WTC11 (cell line): ENCODE measurements at regions not wholly inside any gene's neighbourhood (a gene's known extent, or its start where the extent isn't known, plus 50 kb on each side); places are given as distances from the start of the nearest gene placed in this dataset.

ENCODE experiments used
- ATAC-seq: fragments of 200-7000 bp; cut with Tn5 transposase; 2 replicates; pipeline ENCODE4 v1.10.0; 2021; ENCODE audit warnings: mild to moderate bottlenecking, moderate library complexity
- CTCF ChIA-PET: fragments of 300-600 bp; sonication (Branson Sonifier 250); formaldehyde crosslinking; loops from one replicate; lab custom pipeline; 2021; ENCODE audit warnings: antibody characterized with exemption; lab: Charles Lee
- POLR2A ChIA-PET: fragments of 350-600 bp; sonication (Branson Sonifier 250); formaldehyde crosslinking; loops from one replicate; lab custom pipeline; 2021; ENCODE audit warnings: antibody characterized with exemption; lab: Charles Lee
- DNase-seq: peaks from one replicate; pipeline ENCODE4 v3.0.0; 2021; ENCODE audit warnings: low spot score
- H3K27ac Mint-ChIP-seq: 2 replicates; pipeline ENCODE4 v1.8.0; 2021; ENCODE audit warnings: mixed read lengths
- H3K27me3 Mint-ChIP-seq: 2 replicates; pipeline ENCODE4 v1.8.0; 2021; ENCODE audit warnings: low read depth, mild to moderate bottlenecking, moderate library complexity, mixed read lengths
- H3K36me3 Mint-ChIP-seq: 2 replicates; pipeline ENCODE4 v1.8.0; 2021; ENCODE audit warnings: mixed read lengths
- H3K4me1 Mint-ChIP-seq: 2 replicates; pipeline ENCODE4 v1.8.0; 2022; ENCODE audit warnings: mixed read lengths
- H3K4me3 Mint-ChIP-seq: 2 replicates; pipeline ENCODE4 v1.8.0; 2021; ENCODE audit warnings: mild to moderate bottlenecking, moderate library complexity, mixed read lengths
- H3K9me3 Mint-ChIP-seq: 2 replicates; pipeline ENCODE4 v1.8.0; 2021; ENCODE audit warnings: mixed read lengths
- FOXP1 ChIP-seq: sonication (generic); formaldehyde crosslinking; IDR thresholded peaks from 2 replicates; pipeline ENCODE4 v1.8.0; 2022; ENCODE audit warnings: missing genetic modification reagents, mild to moderate bottlenecking, moderate library complexity, borderline replicate concordance
- KAT7 ChIP-seq: sonication (generic); formaldehyde crosslinking; IDR thresholded peaks from 2 replicates; pipeline ENCODE4 v1.8.1; 2023; ENCODE audit warnings: missing genetic modification reagents, mild to moderate bottlenecking, borderline replicate concordance
- MYBL2 ChIP-seq: sonication (generic); formaldehyde crosslinking; IDR thresholded peaks from 2 replicates; pipeline ENCODE4 v1.8.1; 2023; ENCODE audit warnings: mild to moderate bottlenecking, moderate library complexity, missing genetic modification reagents
- NFYB ChIP-seq: sonication (generic); formaldehyde crosslinking; conservative IDR thresholded peaks from 2 replicates; pipeline ENCODE4 v1.8.0; 2022; ENCODE audit warnings: low read depth, missing genetic modification reagents
- NR3C1 ChIP-seq: sonication (generic); formaldehyde crosslinking; conservative IDR thresholded peaks from 2 replicates; pipeline ENCODE4 v1.8.1; 2023; ENCODE audit warnings: low read depth, mild to moderate bottlenecking, missing genetic modification reagents
- RELA ChIP-seq: sonication (generic); formaldehyde crosslinking; IDR thresholded peaks from 2 replicates; pipeline ENCODE4 v1.8.1; 2022; ENCODE audit warnings: missing genetic modification reagents, mild to moderate bottlenecking, borderline replicate concordance
- SMAD3 ChIP-seq: sonication (generic); formaldehyde crosslinking; IDR thresholded peaks from 2 replicates; pipeline ENCODE4 v1.8.0; 2022; ENCODE audit warnings: missing genetic modification reagents, mild to moderate bottlenecking, borderline replicate concordance
- SOX15 ChIP-seq: fragments of 250-450 bp; sonication (Bioruptor Pico); IDR thresholded peaks from 2 replicates; pipeline ENCODE4 v1.9.0; 2021; ENCODE audit warnings: mild to moderate bottlenecking
- TEAD4 ChIP-seq: sonication (generic); formaldehyde crosslinking; IDR thresholded peaks from 2 replicates; pipeline ENCODE4 v1.8.0; 2022; ENCODE audit warnings: mild to moderate bottlenecking, missing genetic modification reagents
- ZNF219 ChIP-seq: sonication (generic); formaldehyde crosslinking; IDR thresholded peaks from 2 replicates; pipeline ENCODE4 v1.8.0; 2023; ENCODE audit warnings: missing genetic modification reagents, mild to moderate bottlenecking, borderline replicate concordance
- ZNF317 ChIP-seq: sonication (generic); formaldehyde crosslinking; IDR thresholded peaks from 2 replicates; pipeline ENCODE4 v1.8.1; 2023; ENCODE audit warnings: low read depth, mild to moderate bottlenecking, moderate library complexity, missing genetic modification reagents, borderline replicate concordance
- ZNF396 ChIP-seq: fragments of 250-450 bp; sonication (Bioruptor Pico); IDR thresholded peaks from 2 replicates; pipeline ENCODE4 v1.8.0; 2021; ENCODE audit warnings: mild to moderate bottlenecking, moderate library complexity, borderline replicate concordance
- ZNF416 ChIP-seq: fragments of 250-450 bp; sonication (Bioruptor Pico); IDR thresholded peaks from 2 replicates; pipeline ENCODE4 v1.9.0; 2021; ENCODE audit warnings: mild to moderate bottlenecking, inconsistent platforms
- TF ChIP-seq, protein P1 (sequence below): fragments of 200-600 bp; IDR thresholded peaks from 2 replicates; pipeline ENCODE4 v1.8.0; 2022; ENCODE audit warnings: antibody characterized with exemption
- TF ChIP-seq, protein P2 (sequence below): fragments of 250-450 bp; sonication (Bioruptor Pico); IDR thresholded peaks from 2 replicates; pipeline ENCODE4 v1.9.0; 2021; ENCODE audit warnings: mild to moderate bottlenecking, borderline replicate concordance
- TF ChIP-seq, protein P3 (sequence below): sonication (generic); formaldehyde crosslinking; IDR thresholded peaks from 2 replicates; pipeline ENCODE4 v1.8.0; 2023; ENCODE audit warnings: missing genetic modification reagents
- TF ChIP-seq, protein P4 (sequence below): sonication (generic); formaldehyde crosslinking; IDR thresholded peaks from 2 replicates; pipeline ENCODE4 v1.8.1; 2023; ENCODE audit warnings: mild to moderate bottlenecking, missing genetic modification reagents, moderate library complexity

DNA sequence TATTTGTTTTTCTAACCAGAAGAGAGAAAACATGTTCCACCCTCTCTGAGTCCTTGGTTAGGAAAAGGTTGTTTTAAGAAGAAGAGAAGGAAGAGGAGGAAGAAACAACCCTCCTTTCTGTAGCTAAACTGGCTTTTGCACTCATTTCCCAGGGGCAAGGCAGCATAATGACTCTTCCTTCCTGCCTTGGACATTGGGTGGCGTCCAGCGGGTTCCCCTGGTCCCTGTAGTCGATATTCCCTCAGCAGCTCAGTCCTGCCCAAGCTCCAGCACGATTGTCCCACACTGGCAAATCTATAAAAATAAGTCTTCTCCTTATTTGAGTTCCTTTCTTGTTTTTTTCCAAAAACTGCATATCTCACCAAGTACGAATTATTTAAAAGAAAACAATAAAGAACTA, 81.2 kb downstream of the TEX35 start:
- H3K4me3 Mint-ChIP-seq = no peak overlapping the region
- POLR2A ChIA-PET = no interaction called here
- no peak overlapping the region for H3K27ac Mint-ChIP-seq

DNA sequence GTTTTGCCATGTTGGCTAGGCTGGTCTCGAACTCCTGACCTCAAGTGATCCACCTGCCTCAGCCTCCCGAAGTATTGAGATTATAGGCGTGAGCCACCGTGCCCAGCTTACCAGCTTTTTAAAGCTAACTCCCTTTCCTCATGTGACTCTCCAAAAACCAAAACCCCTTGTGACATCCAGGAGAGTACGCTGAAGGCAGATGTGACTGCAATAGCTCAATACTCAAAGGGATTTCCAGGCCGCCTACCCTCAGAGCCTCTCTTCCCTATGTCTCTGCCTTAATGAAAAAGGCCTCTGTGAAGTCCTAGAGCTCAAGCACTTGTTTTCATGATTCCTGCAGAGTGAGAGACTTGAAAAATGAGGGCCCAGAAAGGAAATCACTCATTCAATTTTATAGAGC, 82.6 kb downstream of the TEX35 start:
- Mint-ChIP-seq H3K4me1 (peaks cover 3% of the 10 kb centered on the region), H3K9me3 (peaks cover 12% of the 10 kb centered on the region), H3K4me3 (no peak overlapping the region), H3K27ac (no peak overlapping the region), H3K27me3 (no peaks in the 10 kb centered on the region; the same call in 1 of the 2 replicates), H3K36me3 (peaks cover 12% of the 10 kb centered on the region; the same call in 1 of the 2 replicates)
- TF ChIP-seq, protein P1, sequence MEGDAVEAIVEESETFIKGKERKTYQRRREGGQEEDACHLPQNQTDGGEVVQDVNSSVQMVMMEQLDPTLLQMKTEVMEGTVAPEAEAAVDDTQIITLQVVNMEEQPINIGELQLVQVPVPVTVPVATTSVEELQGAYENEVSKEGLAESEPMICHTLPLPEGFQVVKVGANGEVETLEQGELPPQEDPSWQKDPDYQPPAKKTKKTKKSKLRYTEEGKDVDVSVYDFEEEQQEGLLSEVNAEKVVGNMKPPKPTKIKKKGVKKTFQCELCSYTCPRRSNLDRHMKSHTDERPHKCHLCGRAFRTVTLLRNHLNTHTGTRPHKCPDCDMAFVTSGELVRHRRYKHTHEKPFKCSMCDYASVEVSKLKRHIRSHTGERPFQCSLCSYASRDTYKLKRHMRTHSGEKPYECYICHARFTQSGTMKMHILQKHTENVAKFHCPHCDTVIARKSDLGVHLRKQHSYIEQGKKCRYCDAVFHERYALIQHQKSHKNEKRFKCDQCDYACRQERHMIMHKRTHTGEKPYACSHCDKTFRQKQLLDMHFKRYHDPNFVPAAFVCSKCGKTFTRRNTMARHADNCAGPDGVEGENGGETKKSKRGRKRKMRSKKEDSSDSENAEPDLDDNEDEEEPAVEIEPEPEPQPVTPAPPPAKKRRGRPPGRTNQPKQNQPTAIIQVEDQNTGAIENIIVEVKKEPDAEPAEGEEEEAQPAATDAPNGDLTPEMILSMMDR = no peak
- TF ChIP-seq TEAD4 (CRISPR knock-in tag) = no peak
- no peak for TF ChIP-seq KAT7
- TF ChIP-seq SOX15 (CRISPR knock-in tag) = no peak
- no peak for TF ChIP-seq FOXP1 (CRISPR knock-in tag)
- TF ChIP-seq SMAD3 (CRISPR knock-in tag) = no peak
- no peak for TF ChIP-seq MYBL2 (CRISPR knock-in tag)
- no peak for TF ChIP-seq RELA (CRISPR knock-in tag)
- TF ChIP-seq, protein P2, sequence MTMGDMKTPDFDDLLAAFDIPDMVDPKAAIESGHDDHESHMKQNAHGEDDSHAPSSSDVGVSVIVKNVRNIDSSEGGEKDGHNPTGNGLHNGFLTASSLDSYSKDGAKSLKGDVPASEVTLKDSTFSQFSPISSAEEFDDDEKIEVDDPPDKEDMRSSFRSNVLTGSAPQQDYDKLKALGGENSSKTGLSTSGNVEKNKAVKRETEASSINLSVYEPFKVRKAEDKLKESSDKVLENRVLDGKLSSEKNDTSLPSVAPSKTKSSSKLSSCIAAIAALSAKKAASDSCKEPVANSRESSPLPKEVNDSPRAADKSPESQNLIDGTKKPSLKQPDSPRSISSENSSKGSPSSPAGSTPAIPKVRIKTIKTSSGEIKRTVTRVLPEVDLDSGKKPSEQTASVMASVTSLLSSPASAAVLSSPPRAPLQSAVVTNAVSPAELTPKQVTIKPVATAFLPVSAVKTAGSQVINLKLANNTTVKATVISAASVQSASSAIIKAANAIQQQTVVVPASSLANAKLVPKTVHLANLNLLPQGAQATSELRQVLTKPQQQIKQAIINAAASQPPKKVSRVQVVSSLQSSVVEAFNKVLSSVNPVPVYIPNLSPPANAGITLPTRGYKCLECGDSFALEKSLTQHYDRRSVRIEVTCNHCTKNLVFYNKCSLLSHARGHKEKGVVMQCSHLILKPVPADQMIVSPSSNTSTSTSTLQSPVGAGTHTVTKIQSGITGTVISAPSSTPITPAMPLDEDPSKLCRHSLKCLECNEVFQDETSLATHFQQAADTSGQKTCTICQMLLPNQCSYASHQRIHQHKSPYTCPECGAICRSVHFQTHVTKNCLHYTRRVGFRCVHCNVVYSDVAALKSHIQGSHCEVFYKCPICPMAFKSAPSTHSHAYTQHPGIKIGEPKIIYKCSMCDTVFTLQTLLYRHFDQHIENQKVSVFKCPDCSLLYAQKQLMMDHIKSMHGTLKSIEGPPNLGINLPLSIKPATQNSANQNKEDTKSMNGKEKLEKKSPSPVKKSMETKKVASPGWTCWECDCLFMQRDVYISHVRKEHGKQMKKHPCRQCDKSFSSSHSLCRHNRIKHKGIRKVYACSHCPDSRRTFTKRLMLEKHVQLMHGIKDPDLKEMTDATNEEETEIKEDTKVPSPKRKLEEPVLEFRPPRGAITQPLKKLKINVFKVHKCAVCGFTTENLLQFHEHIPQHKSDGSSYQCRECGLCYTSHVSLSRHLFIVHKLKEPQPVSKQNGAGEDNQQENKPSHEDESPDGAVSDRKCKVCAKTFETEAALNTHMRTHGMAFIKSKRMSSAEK (CRISPR knock-in tag) = no peak
- TF ChIP-seq ZNF317 (CRISPR knock-in tag) = no peak
- no peak for TF ChIP-seq ZNF219
- TF ChIP-seq, protein P3, sequence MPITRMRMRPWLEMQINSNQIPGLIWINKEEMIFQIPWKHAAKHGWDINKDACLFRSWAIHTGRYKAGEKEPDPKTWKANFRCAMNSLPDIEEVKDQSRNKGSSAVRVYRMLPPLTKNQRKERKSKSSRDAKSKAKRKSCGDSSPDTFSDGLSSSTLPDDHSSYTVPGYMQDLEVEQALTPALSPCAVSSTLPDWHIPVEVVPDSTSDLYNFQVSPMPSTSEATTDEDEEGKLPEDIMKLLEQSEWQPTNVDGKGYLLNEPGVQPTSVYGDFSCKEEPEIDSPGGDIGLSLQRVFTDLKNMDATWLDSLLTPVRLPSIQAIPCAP = no peak
- TF ChIP-seq ZNF396 (CRISPR knock-in tag) = no peak
- DNase-seq (no peak), ATAC-seq (no peak)
- POLR2A ChIA-PET = no interaction called here
- CTCF ChIA-PET = interaction anchor here (1.0 kb wide), 1 partner anchor 14 kb away, joined by 3 read pairs; no protein-coding TSS in a partner anchor

More for the DNA sequence above, 81.2 kb downstream of the TEX35 start:
- peaks cover 8% of the 10 kb centered on the region for H3K4me1 Mint-ChIP-seq
- peaks cover 12% of the 10 kb centered on the region; the same call in 1 of the 2 replicates for H3K36me3 Mint-ChIP-seq
- no peak for ATAC-seq
- no peak for TF ChIP-seq NFYB (CRISPR knock-in tag)
- TF ChIP-seq, protein P4, sequence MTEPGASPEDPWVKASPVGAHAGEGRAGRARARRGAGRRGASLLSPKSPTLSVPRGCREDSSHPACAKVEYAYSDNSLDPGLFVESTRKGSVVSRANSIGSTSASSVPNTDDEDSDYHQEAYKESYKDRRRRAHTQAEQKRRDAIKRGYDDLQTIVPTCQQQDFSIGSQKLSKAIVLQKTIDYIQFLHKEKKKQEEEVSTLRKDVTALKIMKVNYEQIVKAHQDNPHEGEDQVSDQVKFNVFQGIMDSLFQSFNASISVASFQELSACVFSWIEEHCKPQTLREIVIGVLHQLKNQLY = no peak
- TF ChIP-seq NR3C1 = no peak
- no peak for TF ChIP-seq ZNF416
- TF ChIP-seq, all 79 proteins: peak for 0
- peaks cover 12% of the 10 kb centered on the region for H3K9me3 Mint-ChIP-seq
- peaks cover 13% of the 10 kb centered on the region for H3K27me3 Mint-ChIP-seq
- DNase-seq = no peak
- CTCF ChIA-PET = interaction anchor here (0.7 to 1.5 kb wide), 2 partner anchors 13 to 61 kb away, joined by 4 to 8 read pairs; no protein-coding TSS in a partner anchor
